ENCODE measurements at regions not wholly inside any gene's neighbourhood (a gene's known extent, or its start where the extent isn't known, plus 50 kb on each side); places are given as distances from the start of the nearest gene placed in this dataset.

GRCh38 chrY:8036563-8036962 is 1125.0 kb upstream of the AMELY start:
- TF ChIP-seq CTCF (IDR thresholded peaks at IDR 0.05) (no peak), EP300 (IDR thresholded peaks at IDR 0.05) (no peak), POLR2A (IDR thresholded peaks at IDR 0.05) (no peak), POLR2AphosphoS5 (IDR thresholded peaks at IDR 0.05) (no peak)
- Histone ChIP-seq H3K9me3 (no peaks in the 10 kb centered on the region), H3K27ac (no peak overlapping the region), H3K27me3 (no peaks in the 10 kb centered on the region), H3K4me3 (no peak overlapping the region), H3K4me1 (no peaks in the 10 kb centered on the region), H3K36me3 (no peaks in the 10 kb centered on the region)
- no peak for ATAC-seq

DNA sequence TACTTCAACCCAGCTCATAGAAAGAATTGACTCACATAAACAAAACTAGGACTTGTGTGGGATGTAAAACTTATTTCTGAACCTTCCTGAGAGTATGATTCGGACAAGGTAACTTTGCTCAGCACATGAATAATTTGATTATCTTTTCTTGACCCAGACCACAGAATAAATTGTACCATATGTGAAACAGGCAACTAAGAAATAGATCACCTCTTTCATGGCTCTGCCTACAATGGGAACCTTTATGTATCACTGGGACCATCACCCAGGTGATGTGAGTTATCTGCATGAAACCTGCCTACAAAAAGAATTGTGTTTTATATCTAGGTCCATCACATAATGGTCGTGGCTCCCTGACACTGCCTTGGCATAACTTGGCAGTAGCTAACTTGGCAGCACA is 1124.1 kb upstream of the AMELY start:
- ATAC-seq, result no peak

DNA sequence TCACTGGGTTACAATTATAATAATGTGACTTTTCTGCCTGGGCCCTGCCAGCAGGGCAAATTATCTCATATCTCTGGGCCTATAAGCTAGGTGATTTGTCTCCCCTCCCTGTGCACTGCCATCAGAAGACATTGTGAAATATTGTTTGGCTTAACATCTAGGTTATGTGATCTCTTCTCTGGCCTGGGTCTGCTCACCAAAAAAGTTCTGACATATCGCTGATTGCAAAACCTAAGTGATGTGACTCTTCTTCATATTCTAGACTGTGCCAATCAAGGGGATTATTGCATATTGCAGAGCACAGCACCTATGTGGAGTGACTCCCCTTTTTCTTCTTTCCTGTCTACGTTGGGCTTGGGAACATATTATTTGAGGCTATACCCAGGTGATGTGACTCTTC is 1123.1 kb upstream of the AMELY start:
- no peak for TF ChIP-seq EP300 (IDR thresholded peaks at IDR 0.05)
- ATAC-seq, result no peak
- H3K36me3 ChIP-seq, result no peaks in the 10 kb centered on the region
- H3K27me3 ChIP-seq, result no peaks in the 10 kb centered on the region
- H3K9me3 ChIP-seq, result no peaks in the 10 kb centered on the region
- no peak overlapping the region for H3K4me3 ChIP-seq
- no peak overlapping the region for H3K27ac ChIP-seq
- H3K4me1 ChIP-seq, result no peaks in the 10 kb centered on the region
- no CpG with 5 or more reads among the region's 2 CpGs for WGBS, 2 donors (ENCODE audit: low coverage in 1 of 2)

More for the DNA sequence above, 1124.1 kb upstream of the AMELY start:
- WGBS, 2 donors (ENCODE audit: low coverage in 1 of 2), result 17% methylated on average over 2 of the region's 2 CpGs; no CpG with 5 or more reads in 1 of the 2 donors
- Histone ChIP-seq H3K4me3 (no peak overlapping the region), H3K9me3 (no peaks in the 10 kb centered on the region), H3K27me3 (no peaks in the 10 kb centered on the region), H3K36me3 (no peaks in the 10 kb centered on the region), H3K27ac (no peak overlapping the region), H3K4me1 (no peaks in the 10 kb centered on the region)
- no peak for TF ChIP-seq POLR2A (IDR thresholded peaks at IDR 0.05)
- TF ChIP-seq EP300 (IDR thresholded peaks at IDR 0.05), result no peak
- TF ChIP-seq CTCF (IDR thresholded peaks at IDR 0.05), result no peak
- no peak for TF ChIP-seq POLR2AphosphoS5 (IDR thresholded peaks at IDR 0.05)

DNA sequence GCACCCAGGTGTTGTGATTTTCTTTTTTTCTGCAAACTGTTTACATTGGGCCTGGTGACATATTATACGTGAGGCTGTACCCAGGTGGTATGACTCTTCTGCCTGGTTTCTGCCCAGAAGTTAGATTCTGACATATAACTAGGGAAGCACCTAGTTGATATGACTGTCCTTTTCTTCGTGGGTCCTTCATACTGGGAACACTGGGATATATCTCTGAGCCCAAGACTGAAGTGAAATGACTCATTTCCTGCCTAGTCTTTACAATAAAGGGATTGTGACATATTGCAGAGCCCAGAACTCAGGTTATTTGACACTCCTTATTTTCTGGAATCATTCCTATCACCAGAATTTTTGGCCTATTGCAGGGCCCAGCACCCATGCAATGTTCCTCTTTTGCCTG is 1121.6 kb upstream of the AMELY start:
- no peak overlapping the region for H3K4me3 ChIP-seq
- no peaks in the 10 kb centered on the region for H3K9me3 ChIP-seq
- no peak for ATAC-seq
- H3K4me1 ChIP-seq, result no peaks in the 10 kb centered on the region
- TF ChIP-seq POLR2A (IDR thresholded peaks at IDR 0.05), result no peak
- 100% methylated on average over 1 of the region's 2 CpGs; no CpG with 5 or more reads in 1 of the 2 donors for WGBS, 2 donors (ENCODE audit: low coverage in 1 of 2)
- no peaks in the 10 kb centered on the region for H3K27me3 ChIP-seq
- no peaks in the 10 kb centered on the region for H3K36me3 ChIP-seq
- H3K27ac ChIP-seq, result no peak overlapping the region

DNA sequence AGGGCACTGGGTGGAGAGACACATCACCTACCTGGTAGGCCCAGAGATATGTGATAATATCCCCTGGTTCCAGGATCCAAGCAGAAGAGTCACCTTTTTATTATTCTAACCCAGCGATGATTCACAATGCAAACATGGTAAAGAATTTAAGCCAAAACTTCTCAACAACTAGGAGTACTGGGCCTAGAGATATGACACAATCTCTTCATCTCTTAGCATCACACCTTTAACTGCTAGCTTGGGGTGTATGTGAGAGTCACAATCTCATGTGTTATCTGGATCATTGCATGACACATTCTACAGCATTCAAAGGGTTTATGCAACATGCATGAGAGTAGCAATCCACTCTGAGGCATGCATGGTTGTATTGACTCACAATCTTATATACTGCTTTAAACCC is 1109.0 kb upstream of the AMELY start:
- H3K4me1 ChIP-seq, result no peaks in the 10 kb centered on the region
- TF ChIP-seq POLR2AphosphoS5 (IDR thresholded peaks at IDR 0.05) (no peak), CTCF (IDR thresholded peaks at IDR 0.05) (no peak), POLR2A (IDR thresholded peaks at IDR 0.05) (no peak), EP300 (IDR thresholded peaks at IDR 0.05) (no peak)
- H3K36me3 ChIP-seq, result no peaks in the 10 kb centered on the region
- no CpG with 5 or more reads among the region's 1 CpG for WGBS, 2 donors (ENCODE audit: low coverage in 1 of 2)
- no peak for ATAC-seq
- no peak overlapping the region for H3K27ac ChIP-seq
- H3K9me3 ChIP-seq, result no peaks in the 10 kb centered on the region
- H3K4me3 ChIP-seq, result no peak overlapping the region
- no peaks in the 10 kb centered on the region for H3K27me3 ChIP-seq

- TF ChIP-seq POLR2A (IDR thresholded peaks at IDR 0.05) (no peak), CTCF (IDR thresholded peaks at IDR 0.05) (no peak), EP300 (IDR thresholded peaks at IDR 0.05) (no peak), POLR2AphosphoS5 (IDR thresholded peaks at IDR 0.05) (no peak)
- WGBS, 2 donors (ENCODE audit: low coverage in 1 of 2), result 83% methylated on average over 1 of the region's 3 CpGs; no CpG with 5 or more reads in 1 of the 2 donors
- Histone ChIP-seq H3K27ac (no peak overlapping the region), H3K4me1 (no peaks in the 10 kb centered on the region), H3K9me3 (no peaks in the 10 kb centered on the region), H3K4me3 (no peak overlapping the region), H3K36me3 (no peaks in the 10 kb centered on the region), H3K27me3 (no peaks in the 10 kb centered on the region)
- ATAC-seq, result no peak
These were observed 1100.0 kb upstream of the AMELY start for GRCh38 chrY:8011515-8011914.

Measured in gastroesophageal sphincter (tissue), 4 donors.